ENCODE measurements at regions not wholly inside any gene's neighbourhood (a gene's known extent, or its start where the extent isn't known, plus 50 kb on each side); places are given as distances from the start of the nearest gene placed in this dataset.
A peak's percentile ranks its signal among the peaks of the same experiment; 100 is the strongest.
"Not testable (repeated sequence)": the region's sequence is repeated elsewhere in the genome, so short reads cannot be mapped to it uniquely, and the experiment has no call there.

GRCh38 chr13:86579662-86580061 is 780.4 kb upstream of the SLITRK6 start:
- no peak for DNase-seq (ENCODE audit: low spot score)

GRCh38 chr13:86581706-86582105 is 782.5 kb upstream of the SLITRK6 start:
- no peak for DNase-seq (ENCODE audit: low spot score)

- DNase-seq (ENCODE audit: low spot score), result no peak
These were observed 785.1 kb upstream of the SLITRK6 start for GRCh38 chr13:86584301-86584700.

GRCh38 chr13:86585835-86586234 is 786.6 kb upstream of the SLITRK6 start:
- peak; percentile 8 for DNase-seq (ENCODE audit: low spot score)

GRCh38 chr13:86591862-86592261 is 792.6 kb upstream of the SLITRK6 start:
- no peak for DNase-seq (ENCODE audit: low spot score)

- DNase-seq (ENCODE audit: low spot score), result no peak
These were observed 802.1 kb upstream of the SLITRK6 start for GRCh38 chr13:86601351-86601750.

GRCh38 chr13:86606264-86606663 is 807.0 kb upstream of the SLITRK6 start:
- DNase-seq (ENCODE audit: low spot score), result no peak

- no peak for DNase-seq (ENCODE audit: low spot score)
These were observed 809.5 kb upstream of the SLITRK6 start for GRCh38 chr13:86608701-86609100.

- no peak for DNase-seq (ENCODE audit: low spot score)
These were observed 834.1 kb upstream of the SLITRK6 start for GRCh38 chr13:86633346-86633745.

- DNase-seq (ENCODE audit: low spot score), result not testable (repeated sequence)
These were observed 852.0 kb upstream of the SLITRK6 start for GRCh38 chr13:86651171-86651570.

- DNase-seq (ENCODE audit: low spot score), result no peak
These were observed 853.8 kb upstream of the SLITRK6 start for GRCh38 chr13:86653009-86653408.

- DNase-seq (ENCODE audit: low spot score), result no peak
These were observed 856.3 kb upstream of the SLITRK6 start for GRCh38 chr13:86655561-86655960.

GRCh38 chr13:86660090-86660489 is 860.9 kb upstream of the SLITRK6 start:
- no peak for DNase-seq (ENCODE audit: low spot score)

- DNase-seq (ENCODE audit: low spot score), result no peak
These were observed 866.6 kb upstream of the SLITRK6 start for GRCh38 chr13:86665842-86666241.

GRCh38 chr13:86673931-86674431 is 874.8 kb upstream of the SLITRK6 start:
- no peak for DNase-seq (ENCODE audit: low spot score)

GRCh38 chr13:86681223-86681622 is 882.0 kb upstream of the SLITRK6 start:
- DNase-seq (ENCODE audit: low spot score), result no peak

GRCh38 chr13:86684402-86684801 is 885.2 kb upstream of the SLITRK6 start:
- DNase-seq (ENCODE audit: low spot score), result no peak

GRCh38 chr13:86689911-86690310 is 890.7 kb upstream of the SLITRK6 start:
- no peak for DNase-seq (ENCODE audit: low spot score)

- no peak for DNase-seq (ENCODE audit: low spot score)
These were observed 893.1 kb upstream of the SLITRK6 start for GRCh38 chr13:86692291-86692690.

- no peak for DNase-seq (ENCODE audit: low spot score)
These were observed 910.8 kb upstream of the SLITRK6 start for GRCh38 chr13:86710013-86710412.

- no peak for DNase-seq (ENCODE audit: low spot score)
These were observed 911.7 kb upstream of the SLITRK6 start for GRCh38 chr13:86710896-86711295.

GRCh38 chr13:86714495-86714894 is 915.3 kb upstream of the SLITRK6 start:
- DNase-seq (ENCODE audit: low spot score), result no peak

- no peak for DNase-seq (ENCODE audit: low spot score)
These were observed 925.9 kb upstream of the SLITRK6 start for GRCh38 chr13:86725105-86725504.

GRCh38 chr13:86729206-86729605 is 930.0 kb upstream of the SLITRK6 start:
- no peak for DNase-seq (ENCODE audit: low spot score)

GRCh38 chr13:86731987-86732386 is 932.8 kb upstream of the SLITRK6 start:
- no peak for DNase-seq (ENCODE audit: low spot score)

Measured in Ammon's horn (tissue), 1 donor.